ENCODE measurements at regions not wholly inside any gene's neighbourhood (a gene's known extent, or its start where the extent isn't known, plus 50 kb on each side); places are given as distances from the start of the nearest gene placed in this dataset.

- no peak for TF ChIP-seq ELF4 (CRISPR knock-in tag; IDR thresholded peaks at IDR 0.05; ENCODE audit: borderline replicate concordance)
- no peak for TF ChIP-seq MTF1 (CRISPR knock-in tag; IDR thresholded peaks at IDR 0.05)
- TF ChIP-seq SNRNP70 (IDR thresholded peaks at IDR 0.05; ENCODE audit: low read depth, low read length): no peak
- TF ChIP-seq ZNF737 (CRISPR knock-in tag; IDR thresholded peaks at IDR 0.05; ENCODE audit: borderline replicate concordance): no peak
- TF ChIP-seq POLR2A (IDR thresholded peaks at IDR 0.05; ENCODE audit: insufficient read depth in 1 of 2, low read depth in 2 of 2, low read length in 2 of 2): no peak
- TF ChIP-seq NFE2L2 (IDR thresholded peaks at IDR 0.05; ENCODE audit: low read length): no peak
- TF ChIP-seq CEBPB (IDR thresholded peaks at IDR 0.05; ENCODE audit: borderline replicate concordance, low read depth, low read length): no peak
- no peak for TF ChIP-seq MXI1 (IDR thresholded peaks at IDR 0.05; ENCODE audit: borderline replicate concordance, low read depth, low read length)
- TF ChIP-seq CTCF (CRISPR knock-in tag; IDR thresholded peaks at IDR 0.05): no peak
- no peak for TF ChIP-seq ATF6 (CRISPR knock-in tag; conservative IDR thresholded peaks at IDR 0.05)
- TF ChIP-seq ELF3 (CRISPR knock-in tag; IDR thresholded peaks at IDR 0.05): no peak
- TF ChIP-seq KDM5A (IDR thresholded peaks at IDR 0.05; ENCODE audit: borderline replicate concordance, low read length): no peak
- TF ChIP-seq JUND (CRISPR knock-in tag; IDR thresholded peaks at IDR 0.05): no peak
- no peak for TF ChIP-seq PAX8 (CRISPR knock-in tag; IDR thresholded peaks at IDR 0.05; ENCODE audit: borderline replicate concordance)
These were observed 109.8 kb downstream of the RFX6 start for GRCh38 chr6:116986819-116987218.

All from HepG2 (cell line).